OCI-LY3 (cell line): ENCODE measurements at regions not wholly inside any gene's neighbourhood (a gene's known extent, or its start where the extent isn't known, plus 50 kb on each side); places are given as distances from the start of the nearest gene placed in this dataset.

Experiments used
- H2AFZ ChIP-seq: fragments of 200-600, 300-600 bp; shearing (Covaris generic); 2 replicates; pipeline ENCODE4 v1.6.0; 2014; ENCODE audit warnings: antibody characterized with exemption, low read depth, low read length
- H3K27ac ChIP-seq: fragments of 200-600, 300-600 bp; sonication (generic); 2 replicates; pipeline ENCODE4 v1.5.1; 2014; ENCODE audit warnings: mild to moderate bottlenecking, low read length, moderate library complexity, mixed read lengths
- H3K27me3 ChIP-seq: fragments of 200-600, 300-600 bp; sonication (generic); 2 replicates; pipeline ENCODE4 v1.6.1; 2014; ENCODE audit warnings: low read depth, low read length, mixed read lengths
- H3K36me3 ChIP-seq: fragments of 200-600, 300-600 bp; sonication (generic); replicated peaks from 2 replicates; pipeline ENCODE3; 2014; ENCODE audit warnings: low read depth, low read length, mixed read lengths
- H3K4me1 ChIP-seq: fragments of 300-600, 200-600 bp; sonication (generic); 2 replicates; pipeline ENCODE4 v1.6.1; 2014; ENCODE audit warnings: low read length, mixed read lengths
- H3K4me2 ChIP-seq: fragments of 200-600, 300-600 bp; sonication (generic); 2 replicates; pipeline ENCODE4 v1.6.1; 2014; ENCODE audit warnings: low read length, mixed read lengths
- H3K4me3 ChIP-seq: fragments of 300-600, 200-600 bp; sonication (generic); 2 replicates; pipeline ENCODE4 v1.5.1; 2014; ENCODE audit warnings: antibody characterized with exemption, mild to moderate bottlenecking, low read length, moderate library complexity
- H3K79me2 ChIP-seq: fragments of 300-600, 200-600 bp; shearing (Covaris generic); 2 replicates; pipeline ENCODE4 v1.6.1; 2014; ENCODE audit warnings: mild to moderate bottlenecking, low read length, mixed read lengths
- H3K9ac ChIP-seq: fragments of 300-600, 200-600 bp; shearing (Covaris generic); 2 replicates; pipeline ENCODE4 v1.6.0; 2014; ENCODE audit warnings: mild to moderate bottlenecking, low read length, moderate library complexity
- H3K9me3 ChIP-seq: fragments of 200-600, 300-600 bp; shearing (Covaris generic); 2 replicates; pipeline ENCODE4 v1.6.1; 2014; ENCODE audit warnings: low read length, mixed read lengths; ENCODE audit not compliant: insufficient read depth
- H4K20me1 ChIP-seq: fragments of 200-600, 300-600 bp; sonication (generic); 2 replicates; pipeline ENCODE4 v1.6.1; 2016; ENCODE audit warnings: low read length, mixed read lengths; ENCODE audit not compliant: insufficient read depth
- CTCF ChIP-seq: fragments of 200-600, 300-600 bp; sonication (generic); IDR thresholded peaks from 2 replicates; pipeline ENCODE4 v1.5.1; 2014; ENCODE audit warnings: antibody characterized with exemption, low read length, low read depth
- EZH2phosphoT487 ChIP-seq: fragments of 200-600 bp; shearing (Covaris generic); IDR thresholded peaks from 2 replicates; pipeline ENCODE4 v1.6.1; 2018; ENCODE audit warnings: antibody characterized with exemption, mixed run types, low read depth

- no peak overlapping the region for H3K4me3 ChIP-seq
- no peak for TF ChIP-seq EZH2phosphoT487
- no peak for TF ChIP-seq CTCF
- no peaks in the 10 kb centered on the region for H4K20me1 ChIP-seq
- no peaks in the 10 kb centered on the region for H3K79me2 ChIP-seq
- no peak overlapping the region for H3K4me2 ChIP-seq
- H3K9me3 ChIP-seq = peaks cover 17% of the 10 kb centered on the region; the same call in 1 of the 2 replicates
- H3K9ac ChIP-seq = no peak overlapping the region
- H2AFZ ChIP-seq = no peak overlapping the region
- H3K4me1 ChIP-seq = peaks cover 10% of the 10 kb centered on the region
- no peaks in the 10 kb centered on the region for H3K27me3 ChIP-seq
- H3K27ac ChIP-seq = no peak overlapping the region
- peaks cover 7% of the 10 kb centered on the region for H3K36me3 ChIP-seq
These were observed 391.0 kb upstream of the ID2 start for GRCh38 chr2:8290771-8291352.

GRCh38 chr2:8296306-8296705 is 385.6 kb upstream of the ID2 start:
- Histone ChIP-seq H3K27ac (peak overlapping the region; percentile 53), H3K9ac (no peak overlapping the region), H3K4me3 (no peak overlapping the region), H3K36me3 (peaks cover 20% of the 10 kb centered on the region), H3K79me2 (no peaks in the 10 kb centered on the region), H3K4me1 (peaks cover 57% of the 10 kb centered on the region), H4K20me1 (no peaks in the 10 kb centered on the region), H2AFZ (peak overlapping the region; percentile 75), H3K9me3 (peaks cover 4% of the 10 kb centered on the region; the same call in 1 of the 2 replicates), H3K27me3 (no peaks in the 10 kb centered on the region), H3K4me2 (peak overlapping the region; percentile 20; the same call in 1 of the 2 replicates)
- TF ChIP-seq CTCF = no peak
- no peak for TF ChIP-seq EZH2phosphoT487

- no peaks in the 10 kb centered on the region for H3K27me3 ChIP-seq
- no peak overlapping the region for H3K4me2 ChIP-seq
- H2AFZ ChIP-seq = no peak overlapping the region
- no peak overlapping the region for H3K9ac ChIP-seq
- H3K9me3 ChIP-seq = peaks cover 7% of the 10 kb centered on the region; the same call in 1 of the 2 replicates
- TF ChIP-seq CTCF (no peak), EZH2phosphoT487 (no peak)
- no peak overlapping the region for H3K4me3 ChIP-seq
- H3K4me1 ChIP-seq = peaks cover 70% of the 10 kb centered on the region
- H4K20me1 ChIP-seq = no peaks in the 10 kb centered on the region
- H3K79me2 ChIP-seq = no peaks in the 10 kb centered on the region
- H3K27ac ChIP-seq = peak overlapping the region; percentile 75
- H3K36me3 ChIP-seq = peaks cover 22% of the 10 kb centered on the region
These were observed 384.3 kb upstream of the ID2 start for GRCh38 chr2:8297376-8298231.

- Histone ChIP-seq H3K4me2 (peak overlapping the region; percentile 35), H2AFZ (no peak overlapping the region), H3K27ac (peak overlapping the region; percentile 75), H3K9me3 (peaks cover 7% of the 10 kb centered on the region; the same call in 1 of the 2 replicates), H4K20me1 (no peaks in the 10 kb centered on the region), H3K4me3 (no peak overlapping the region; the same call in 1 of the 2 replicates), H3K9ac (peak overlapping the region; percentile 24; the same call in 1 of the 2 replicates), H3K4me1 (peaks cover 81% of the 10 kb centered on the region), H3K27me3 (no peaks in the 10 kb centered on the region), H3K36me3 (peaks cover 22% of the 10 kb centered on the region), H3K79me2 (no peaks in the 10 kb centered on the region)
- TF ChIP-seq CTCF (no peak), EZH2phosphoT487 (no peak)
These were observed 383.1 kb upstream of the ID2 start for GRCh38 chr2:8298783-8299182.
